C1 segment of cervical spinal cord (tissue), 14 donors: ENCODE measurements at regions not wholly inside any gene's neighbourhood (a gene's known extent, or its start where the extent isn't known, plus 50 kb on each side); places are given as distances from the start of the nearest gene placed in this dataset.

Experiments used
- DNase-seq, 14 donors: peaks; one replicate each; lab custom pipeline; 2025; lab: John Stamatoyannopoulos, UW

DNA sequence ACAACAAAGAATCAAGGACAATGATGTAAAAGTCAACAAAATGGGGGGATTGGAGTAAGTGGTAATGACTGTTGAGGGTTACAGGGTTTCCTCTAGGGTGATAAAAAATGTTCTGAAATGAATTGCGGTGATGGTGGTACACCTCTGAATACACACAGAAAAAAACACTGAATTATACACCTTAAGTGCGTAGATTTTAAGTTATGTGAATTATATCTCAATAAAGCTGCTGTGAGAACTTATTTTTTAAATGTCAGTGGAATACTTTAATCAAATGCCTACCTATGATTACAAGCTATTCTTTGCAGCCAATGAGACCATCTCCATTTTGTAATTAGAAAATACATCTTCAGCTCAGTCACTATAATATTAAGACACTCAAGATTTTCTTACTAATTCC lies 53.5 kb downstream of the ZNF608 start:
- DNase-seq, result no peak

DNA sequence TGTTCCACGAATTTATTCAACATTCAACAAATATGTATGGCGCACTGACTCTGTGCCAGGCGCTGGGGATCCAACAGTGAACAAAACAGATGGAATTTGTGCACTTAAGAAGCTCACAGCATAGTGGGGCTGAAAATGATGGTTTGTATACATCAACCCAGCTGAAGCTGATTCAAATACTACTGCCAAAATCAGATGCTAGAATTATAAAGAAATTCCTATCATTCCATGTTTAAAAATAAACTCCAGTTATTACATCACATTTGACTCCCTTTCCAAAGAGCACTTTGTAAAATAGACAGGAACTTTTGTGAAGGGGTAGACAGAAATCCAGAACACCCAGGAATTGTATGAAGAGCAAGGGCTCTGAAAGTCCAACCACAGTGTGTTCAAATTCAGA lies 54.1 kb downstream of the ZNF608 start:
- DNase-seq, result no peak

DNA sequence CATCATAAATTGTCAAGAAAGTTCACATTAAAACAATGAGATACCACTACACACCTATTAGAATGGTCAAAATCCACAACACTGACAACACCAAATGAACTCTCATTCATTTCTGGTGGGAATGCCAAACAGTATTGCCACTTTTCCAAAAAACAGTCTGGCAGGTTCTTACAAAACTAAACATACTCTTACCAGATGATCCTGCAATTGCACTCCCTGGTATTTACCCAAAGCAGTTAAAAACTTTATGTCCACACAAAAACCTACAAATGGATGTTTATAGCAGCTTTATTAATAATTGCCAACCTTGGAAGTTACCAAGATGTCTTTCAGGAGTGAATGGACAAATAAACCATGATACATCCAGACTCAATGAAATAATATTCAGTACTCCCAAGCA lies 56.8 kb downstream of the ZNF608 start:
- no peak for DNase-seq

DNA sequence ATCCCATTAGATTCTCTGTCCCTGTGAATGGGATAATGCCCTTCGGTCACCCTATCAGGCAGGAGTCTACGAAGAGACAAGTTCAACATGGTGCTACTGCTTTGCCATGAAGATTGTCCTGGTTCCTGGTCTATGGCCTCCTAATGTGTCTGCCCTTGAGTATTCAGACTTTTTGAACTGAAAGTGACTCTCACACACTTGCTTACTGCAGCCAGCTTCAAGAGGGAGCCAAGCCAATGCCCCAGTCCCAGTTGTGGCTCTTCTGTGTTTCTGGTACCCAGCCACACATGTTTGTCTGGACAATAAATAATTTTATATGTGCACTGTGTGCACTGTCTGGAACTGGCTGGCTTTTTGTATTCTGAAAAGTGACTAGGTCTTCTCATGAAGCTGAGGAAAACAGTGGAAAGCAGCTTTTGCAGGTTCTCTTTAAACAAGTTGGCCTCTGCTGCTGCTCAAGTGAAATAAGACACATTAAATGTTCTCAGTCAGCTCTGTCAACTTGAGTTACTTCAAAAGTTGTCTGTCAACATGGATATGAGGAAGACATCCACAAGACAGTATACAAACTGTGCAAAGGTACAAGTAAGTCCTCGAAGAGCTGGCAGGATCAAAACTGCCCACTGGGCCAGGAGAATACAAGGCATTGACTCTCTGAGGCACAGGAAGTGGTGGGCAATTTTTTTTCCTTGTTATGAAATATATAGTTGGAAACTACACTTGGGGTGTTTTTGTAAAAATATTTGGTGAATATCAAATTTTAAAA lies 60.0 kb downstream of the ZNF608 start:
- no peak for DNase-seq

DNA sequence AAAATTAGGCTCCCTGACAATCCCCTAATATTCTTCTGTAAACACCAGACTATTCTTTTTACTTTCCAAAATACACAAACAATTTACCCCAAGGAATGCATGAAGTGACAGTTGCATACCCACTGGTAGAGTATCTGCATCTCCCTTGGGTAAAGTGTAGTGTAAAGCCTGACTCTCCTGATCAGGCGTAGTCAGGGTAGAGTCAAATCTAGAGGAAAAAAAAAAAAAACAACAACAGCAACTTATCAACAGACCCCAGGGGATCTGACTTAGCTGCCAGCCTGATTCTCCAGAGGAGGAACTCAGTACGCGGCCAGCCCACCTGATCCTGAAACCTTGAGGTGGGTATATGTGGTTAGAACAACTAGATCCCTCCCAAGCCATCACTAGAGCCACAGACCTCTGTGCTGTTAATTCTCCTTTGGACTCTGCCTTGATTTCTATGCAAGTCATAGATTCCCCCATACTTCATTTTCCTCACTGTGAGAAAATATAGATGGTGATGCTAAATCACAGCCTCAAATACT lies 61.0 kb downstream of the ZNF608 start:
- no peak for DNase-seq

DNA sequence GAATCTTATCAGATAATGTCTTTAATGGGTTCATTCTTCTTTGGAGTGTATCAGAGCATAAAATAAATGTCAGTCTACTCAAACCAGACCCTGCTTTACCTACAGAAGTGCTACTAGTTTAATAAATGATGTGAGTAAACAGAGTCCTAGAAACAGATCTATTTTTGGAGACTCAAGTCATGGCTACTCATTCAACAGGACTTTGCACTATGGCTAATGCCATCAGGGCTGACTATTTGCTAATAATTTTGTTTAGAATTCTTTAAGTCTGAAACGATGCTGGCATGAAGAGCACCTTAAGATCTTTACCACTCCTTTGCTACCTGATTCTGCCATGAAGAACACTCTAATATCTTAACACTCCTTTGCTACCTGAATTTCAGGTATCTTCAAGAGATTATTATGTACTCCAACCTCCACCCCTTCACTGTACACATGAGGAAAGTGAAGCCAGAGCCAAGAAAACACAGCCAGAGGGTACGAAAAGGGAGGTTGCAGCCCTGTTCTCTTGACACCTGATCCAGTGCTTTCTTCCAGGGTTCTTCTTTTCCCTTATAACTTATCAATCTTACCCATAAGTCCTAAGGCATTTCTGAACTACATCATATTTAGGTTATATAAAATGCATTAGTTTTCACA lies 62.4 kb downstream of the ZNF608 start:
- no peak for DNase-seq

DNA sequence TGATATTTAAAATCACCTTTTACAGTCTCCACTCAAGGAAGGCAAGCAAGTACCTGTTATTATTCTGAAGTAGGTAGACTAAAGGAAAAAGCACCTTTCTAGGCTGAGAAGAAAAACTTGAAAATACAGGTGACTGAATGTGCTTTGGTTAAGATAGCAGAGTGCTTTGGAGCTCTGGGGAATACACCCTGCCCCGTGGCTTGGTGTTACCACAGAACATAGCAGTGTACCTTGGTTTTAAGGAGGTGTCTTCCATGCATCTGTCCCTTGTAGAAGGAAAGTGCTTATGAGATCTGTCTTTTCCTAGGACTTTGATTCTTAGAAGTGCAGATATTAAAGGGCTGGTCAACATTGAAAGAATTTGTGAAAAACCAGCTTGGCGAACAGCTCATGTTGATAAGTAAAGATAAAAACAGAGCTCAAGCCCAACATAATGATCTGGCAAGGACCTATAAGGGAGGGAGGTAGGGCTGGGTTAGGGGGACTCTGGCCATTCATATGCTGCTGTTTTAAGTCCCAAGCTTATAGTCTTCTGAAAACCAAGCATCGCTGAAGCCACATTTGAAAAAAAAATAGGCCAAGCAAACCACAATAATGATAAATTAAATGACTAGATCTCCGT lies 66.8 kb downstream of the ZNF608 start:
- DNase-seq, result no peak

DNA sequence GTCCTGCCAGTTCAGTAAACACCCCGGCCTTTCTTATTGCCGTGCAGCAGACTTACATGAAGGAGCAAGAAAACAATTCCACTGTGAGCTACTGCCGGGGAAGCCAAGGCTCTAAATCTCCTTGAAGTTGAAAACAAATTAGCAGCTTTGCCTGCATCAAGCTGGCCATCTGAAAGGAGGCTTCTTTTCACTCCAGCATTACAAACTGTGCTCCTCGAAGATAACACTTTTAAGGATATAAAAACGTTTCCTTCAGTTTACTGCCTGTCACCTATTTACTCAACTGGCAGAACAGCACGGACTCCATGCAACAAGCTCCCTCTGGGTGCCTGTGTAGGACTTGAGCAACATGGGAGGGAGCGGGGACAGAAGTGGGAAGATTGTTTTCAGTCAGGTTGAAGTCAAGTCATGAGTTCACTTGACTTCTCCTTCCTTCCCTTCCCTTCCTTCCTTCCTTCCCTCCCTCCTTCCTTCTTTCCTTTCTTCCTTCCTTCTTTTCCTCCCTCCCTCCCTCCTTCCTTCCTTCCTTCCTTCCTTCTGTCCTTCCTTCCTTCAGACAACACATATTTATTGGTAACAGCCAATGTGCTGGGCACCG lies 67.4 kb downstream of the ZNF608 start:
- peak in 1 of 14 donors; percentile 54 for DNase-seq

DNA sequence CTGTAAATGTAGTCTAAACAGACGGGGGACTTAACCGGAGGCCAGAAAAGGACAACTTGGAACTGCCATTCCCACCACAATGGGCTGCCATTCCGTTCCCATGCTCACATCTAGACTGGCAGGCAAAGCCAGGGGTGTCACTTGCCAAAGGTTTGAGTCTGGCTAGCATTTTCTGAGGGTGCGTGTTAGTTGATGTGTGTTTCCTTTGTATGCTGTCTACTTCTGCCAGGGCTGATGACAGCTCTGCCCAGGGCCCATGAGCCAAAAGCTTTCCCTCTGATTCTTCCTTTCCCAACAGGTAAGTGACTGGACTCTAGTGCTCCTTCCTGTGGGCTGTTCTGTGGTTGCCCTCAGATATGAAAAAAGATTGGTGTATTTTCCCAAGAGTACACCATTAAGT lies 68.0 kb downstream of the ZNF608 start:
- peak in 5 of 14 donors; percentile 26 to 70 (median 40) for DNase-seq

DNA sequence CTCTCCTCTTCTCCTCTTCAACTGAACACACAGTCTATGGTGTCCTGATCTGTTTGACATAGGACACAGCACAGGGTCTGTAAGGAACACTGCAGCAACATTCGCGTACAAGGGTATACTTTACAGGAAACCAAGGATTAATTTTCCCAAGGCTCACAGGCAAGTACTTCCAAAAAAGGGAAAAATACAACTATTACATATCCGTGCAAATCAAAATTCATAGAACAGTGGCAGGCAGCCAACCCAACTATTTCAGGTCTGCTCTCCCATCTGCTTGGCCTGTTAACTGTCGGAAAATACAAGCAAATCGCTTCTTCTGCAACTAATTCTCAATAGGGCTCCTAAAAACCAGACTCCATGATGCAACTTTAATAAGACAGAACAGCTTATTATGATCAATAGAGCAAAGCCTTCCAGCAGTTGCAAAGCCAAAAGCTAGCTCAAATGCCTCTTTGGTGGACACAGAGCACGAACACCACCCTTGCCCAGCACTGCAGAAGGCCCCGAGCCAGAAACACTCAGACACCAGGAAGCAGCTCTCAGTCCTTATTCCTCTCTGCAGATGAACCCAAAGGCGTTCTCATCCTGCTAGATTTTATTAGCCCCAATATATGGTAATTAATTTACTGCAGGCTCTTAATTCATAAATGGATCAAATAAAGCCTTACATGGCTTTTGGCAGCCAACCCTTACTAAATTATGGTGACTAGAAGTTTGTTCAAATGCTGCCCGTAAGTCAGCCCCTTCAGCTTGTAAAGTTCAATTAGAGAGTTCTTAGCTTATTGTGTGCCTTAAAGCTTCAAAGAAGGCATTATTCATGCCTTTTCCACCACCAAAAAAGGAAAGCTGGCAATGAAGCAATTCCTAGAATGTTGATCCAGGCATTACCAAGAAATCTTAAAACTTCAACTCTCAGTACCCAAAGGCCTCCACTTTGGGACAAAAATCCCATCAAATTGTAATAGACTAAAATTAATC lies 68.8 kb downstream of the ZNF608 start:
- peak in 5 of 14 donors; percentile 26 to 93 (median 59) for DNase-seq

DNA sequence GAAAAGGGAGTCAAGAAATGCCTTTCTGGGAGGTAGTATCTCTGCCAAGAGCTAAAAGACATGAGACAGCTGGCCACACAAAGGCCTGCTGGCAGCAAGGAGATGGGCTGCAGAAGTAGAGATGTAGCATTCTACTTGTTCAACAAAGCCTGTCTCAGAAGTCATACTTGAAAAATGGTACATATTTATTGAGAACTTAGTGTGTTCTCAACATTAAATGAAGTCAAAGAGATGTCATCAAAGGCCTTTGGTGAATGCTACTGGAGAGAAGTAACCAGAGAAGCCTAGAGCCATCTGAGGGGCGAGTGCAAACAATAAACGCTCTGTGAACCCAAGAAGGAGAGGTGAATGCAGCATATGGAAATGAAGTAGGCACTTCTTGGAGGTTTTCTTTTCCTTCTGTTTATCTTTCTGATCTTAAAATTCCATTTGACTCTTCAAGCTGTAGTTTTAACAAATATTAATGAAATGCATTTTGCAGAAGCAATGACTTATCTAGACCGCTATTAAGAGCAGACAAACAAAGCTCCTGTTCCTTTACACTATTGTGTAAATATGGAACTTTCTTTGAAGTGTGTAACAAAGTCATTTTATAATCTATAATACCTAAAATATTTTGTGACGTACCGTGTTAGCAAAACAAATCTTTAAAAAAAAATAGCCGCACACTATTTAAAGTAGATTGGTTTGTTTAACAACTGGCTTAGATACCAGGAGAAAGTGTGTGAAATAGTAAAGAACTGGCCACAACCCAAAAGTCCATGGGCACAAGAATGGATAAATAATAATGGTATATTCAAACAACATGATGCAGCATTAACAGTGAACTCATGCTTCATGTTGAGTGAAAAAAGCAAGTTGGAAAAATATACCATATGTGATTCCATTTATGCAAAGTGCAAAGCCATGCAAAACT lies 70.2 kb downstream of the ZNF608 start:
- DNase-seq, result peak in 1 of 14 donors; percentile 39

DNA sequence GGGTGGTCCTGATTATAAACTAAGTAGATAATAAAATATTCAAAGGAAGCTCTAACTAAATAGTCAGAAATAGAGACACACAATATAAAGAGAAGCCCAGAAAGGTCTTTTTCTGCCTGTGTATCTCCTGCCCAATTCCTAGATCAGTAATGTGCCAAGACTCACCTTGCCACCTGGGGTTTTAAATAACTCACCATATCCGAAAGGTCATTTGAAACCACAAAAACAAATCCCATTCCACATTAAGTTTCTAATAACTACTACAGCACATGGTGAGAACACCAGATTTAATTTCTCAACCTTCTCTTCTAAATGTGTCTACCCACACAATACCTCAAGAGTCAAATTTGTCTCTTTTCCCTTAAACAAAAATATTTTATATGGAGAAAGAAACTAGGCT lies 75.2 kb downstream of the ZNF608 start:
- no peak for DNase-seq

DNA sequence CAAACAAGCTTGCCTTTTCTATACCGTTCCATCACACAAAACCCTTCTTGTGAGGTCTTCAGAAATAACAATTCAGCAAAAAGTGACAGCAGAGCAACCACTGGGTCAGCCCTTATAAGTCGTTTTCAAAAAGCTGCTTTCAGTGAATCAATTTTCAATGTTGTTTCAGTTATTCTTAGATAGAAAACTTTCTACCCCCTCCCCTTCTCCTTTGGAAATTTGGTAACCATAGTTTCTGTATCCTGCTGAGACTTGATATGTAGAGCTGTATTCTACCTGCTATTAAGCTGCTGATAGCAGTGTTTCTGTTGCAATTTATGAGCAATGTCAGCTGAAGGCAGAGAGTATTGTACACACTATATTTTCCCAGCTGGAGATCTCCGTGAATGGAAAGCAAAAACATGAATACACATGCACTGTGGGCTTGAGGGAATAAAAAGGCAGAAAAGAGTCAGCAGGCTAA lies 75.7 kb downstream of the ZNF608 start:
- DNase-seq, result no peak

DNA sequence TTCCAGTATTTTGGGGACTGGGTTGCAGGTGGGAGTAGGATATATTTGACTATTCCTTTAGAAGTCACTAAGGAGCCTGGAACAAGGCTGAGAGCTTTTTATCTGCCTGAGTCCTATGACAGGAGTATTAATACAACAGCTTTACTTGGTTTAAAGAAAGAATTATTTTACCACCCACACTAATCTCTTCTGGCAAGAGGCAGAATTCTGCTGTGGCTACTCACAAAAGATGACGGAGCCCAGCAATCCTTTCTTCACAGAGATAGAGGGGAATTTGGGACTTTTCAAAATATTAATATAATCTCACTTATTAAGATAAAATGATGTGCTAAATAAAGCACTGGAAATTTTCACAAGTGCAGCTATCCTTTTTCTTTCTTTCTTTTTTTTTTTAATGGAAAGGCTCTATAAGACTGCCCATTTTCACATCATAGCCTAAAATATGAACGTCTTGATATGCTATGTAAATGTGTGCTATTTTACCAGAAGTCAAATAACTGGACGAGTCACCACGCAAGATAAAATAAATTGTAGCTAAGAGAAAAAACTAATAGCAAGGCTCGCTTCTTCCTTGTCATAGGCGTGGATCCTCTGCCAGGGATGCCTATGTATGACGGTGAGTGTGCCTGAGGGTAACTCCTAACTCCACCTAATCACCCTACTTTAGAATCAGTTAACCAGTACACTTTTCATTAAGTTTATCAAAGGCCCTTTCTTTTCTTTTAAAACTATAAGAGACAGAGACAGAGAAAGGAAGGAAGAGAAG lies 76.3 kb downstream of the ZNF608 start:
- no peak for DNase-seq

DNA sequence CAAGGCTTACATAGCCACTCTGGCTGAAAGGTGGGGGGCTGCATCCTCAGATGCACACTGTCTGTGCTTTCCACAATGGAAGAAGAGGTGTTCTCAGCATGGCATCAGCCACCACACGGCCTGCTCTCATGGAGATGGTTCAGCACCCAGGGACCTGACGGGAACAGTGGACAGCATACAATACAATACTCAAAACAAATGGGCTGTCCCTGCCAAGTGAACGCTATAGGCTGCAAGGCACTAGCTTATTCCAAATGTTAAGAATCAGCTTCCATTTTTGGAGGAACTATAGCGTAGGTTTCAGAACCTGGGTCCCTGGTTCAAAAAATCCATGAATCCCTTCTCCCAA lies 77.2 kb downstream of the ZNF608 start:
- peak in 1 of 14 donors; percentile 17 for DNase-seq

DNA sequence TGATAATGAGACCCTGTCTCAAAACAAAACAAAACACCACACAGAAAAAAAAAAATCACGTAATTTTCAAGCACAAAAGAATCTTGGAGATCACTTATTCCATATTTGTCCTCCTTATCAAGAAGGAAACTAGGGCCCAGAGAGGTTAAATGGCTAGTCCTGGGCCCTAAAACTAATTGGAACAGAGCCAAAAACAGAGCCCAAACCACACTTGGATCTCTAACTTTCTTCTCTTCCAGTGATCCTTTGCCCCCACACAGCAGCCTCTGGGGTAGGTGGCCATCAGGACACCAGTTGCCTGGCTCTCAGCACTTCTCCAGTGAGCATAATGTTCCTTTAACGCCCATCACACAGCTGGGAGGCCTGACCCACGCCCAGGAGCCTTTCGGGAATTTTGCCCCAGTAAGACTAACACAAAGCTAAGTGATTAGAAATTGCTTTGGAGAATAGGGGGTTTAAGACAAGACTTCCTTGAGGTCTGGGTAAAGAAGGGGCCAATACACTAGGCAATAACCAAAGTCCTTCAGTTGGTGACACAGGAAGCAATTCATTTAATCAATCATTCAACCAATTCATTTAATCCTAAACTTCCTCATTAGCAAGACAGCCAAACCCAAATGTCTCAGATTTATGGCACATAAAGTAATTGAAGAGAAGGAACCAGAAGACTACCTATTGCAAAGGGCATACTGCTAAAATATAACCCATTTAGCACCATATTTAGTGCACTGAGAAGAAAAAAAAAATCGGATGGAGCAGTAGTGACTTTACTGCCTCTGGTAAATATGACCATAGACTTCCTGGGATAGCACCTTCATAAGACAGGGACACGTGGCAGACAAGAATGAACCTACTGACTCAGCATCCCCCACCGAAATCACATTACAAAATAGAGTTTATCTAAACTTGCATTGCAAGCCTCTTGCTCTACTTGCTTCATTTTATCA lies 77.8 kb downstream of the ZNF608 start:
- DNase-seq, result no peak

DNA sequence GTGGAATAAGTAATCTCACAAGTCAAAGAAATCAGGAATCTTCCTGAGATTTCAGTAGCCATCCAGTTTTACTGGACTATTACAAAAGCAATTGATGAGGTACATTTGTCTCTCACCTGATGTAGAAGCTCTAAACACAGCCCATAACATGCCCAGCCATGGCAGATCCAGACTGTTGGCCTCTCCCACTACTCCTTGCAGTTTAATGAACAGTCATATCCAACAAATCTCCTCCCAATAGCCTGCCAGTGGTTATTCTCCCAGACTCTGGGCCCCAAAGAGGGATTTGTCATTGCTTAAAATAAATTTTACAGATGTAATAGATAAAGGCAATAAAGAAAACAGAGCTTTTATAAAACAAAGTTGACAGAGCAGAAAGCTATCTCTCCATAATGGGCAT lies 80.8 kb downstream of the ZNF608 start:
- DNase-seq, result no peak

DNA sequence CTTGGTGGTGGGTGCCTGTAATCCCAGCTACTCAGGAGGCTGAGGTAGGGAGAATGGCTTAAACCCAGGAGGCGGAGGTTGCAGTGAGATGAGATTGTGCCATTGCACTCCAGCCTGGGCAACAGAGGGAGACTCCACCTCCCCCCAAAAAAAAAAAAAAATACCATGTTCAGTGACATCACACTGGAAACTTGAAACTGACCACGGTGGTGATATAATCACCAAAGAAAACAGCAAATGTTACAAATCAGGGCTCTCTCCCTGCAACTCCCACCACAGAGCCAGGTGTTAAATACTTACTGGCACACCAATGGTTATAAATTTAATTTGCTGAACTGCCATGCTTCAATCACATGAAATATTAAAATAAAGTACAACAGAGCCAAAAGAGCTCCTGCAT lies 81.4 kb downstream of the ZNF608 start:
- no peak for DNase-seq
